ENCODE measurements at regions not wholly inside any gene's neighbourhood (a gene's known extent, or its start where the extent isn't known, plus 50 kb on each side); places are given as distances from the start of the nearest gene placed in this dataset.

DNA sequence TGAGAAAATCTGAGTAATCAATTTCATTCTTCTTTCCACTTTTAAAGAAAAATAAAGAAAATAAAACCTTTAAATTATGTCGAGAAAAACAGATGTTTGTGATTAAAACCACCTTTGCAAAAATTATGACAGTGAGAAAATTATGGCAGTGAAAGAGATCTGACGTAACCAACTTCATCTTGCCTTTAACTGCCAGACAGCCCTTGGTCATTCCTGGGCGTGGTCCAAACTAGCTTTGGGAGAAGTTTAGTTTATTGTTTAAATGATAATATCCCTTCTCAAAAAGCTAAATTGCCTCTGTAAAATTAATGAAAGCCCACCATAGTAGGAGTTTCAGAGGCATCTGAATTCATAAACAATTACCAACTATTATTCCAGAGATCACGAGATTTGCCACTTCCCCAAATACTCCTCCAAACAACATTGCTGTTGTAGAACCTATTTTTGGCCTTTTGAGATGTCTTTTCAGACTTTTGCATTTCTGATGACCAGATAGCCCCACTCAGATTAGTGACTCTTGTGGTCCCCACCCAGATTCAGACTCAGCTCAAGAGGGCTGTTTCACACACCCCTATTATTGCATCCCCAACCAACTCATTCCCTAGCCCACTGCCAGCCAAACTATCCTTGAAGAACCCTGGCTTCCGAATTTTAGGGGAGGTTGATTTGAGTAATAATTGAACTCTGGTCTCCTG, 664.4 kb upstream of the CBLB start:
- TF ChIP-seq CTCF (IDR thresholded peaks at IDR 0.05; ENCODE audit: control insufficient read depth, extremely low read depth, insufficient read depth), result no peak
- DNase-seq (ENCODE audit: low read depth), result no peak
- H3K4me3 ChIP-seq (ENCODE audit: low read depth, low read length), result no peak overlapping the region

DNA sequence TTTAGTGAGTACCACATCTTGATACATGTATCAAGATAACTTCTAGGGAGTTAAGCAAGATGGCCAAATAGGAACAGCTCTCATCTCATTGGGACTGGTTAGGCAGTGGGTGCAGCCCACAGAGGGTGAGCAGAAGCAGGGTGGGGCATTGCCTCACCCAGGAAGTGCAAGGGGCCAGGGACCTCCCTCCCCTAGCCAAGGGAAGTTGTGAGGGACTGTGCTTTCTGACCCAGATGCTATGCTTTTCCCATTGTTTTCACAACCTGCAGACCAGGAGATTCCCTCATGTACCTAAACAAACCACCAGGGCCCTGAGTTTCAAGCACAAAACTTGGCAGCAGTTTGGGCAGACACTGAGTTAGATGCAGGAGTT, 665.0 kb upstream of the CBLB start:
- H3K4me3 ChIP-seq (ENCODE audit: low read depth, low read length), result no peak overlapping the region
- DNase-seq (ENCODE audit: low read depth), result no peak
- TF ChIP-seq CTCF (IDR thresholded peaks at IDR 0.05; ENCODE audit: control insufficient read depth, extremely low read depth, insufficient read depth), result no peak

DNA sequence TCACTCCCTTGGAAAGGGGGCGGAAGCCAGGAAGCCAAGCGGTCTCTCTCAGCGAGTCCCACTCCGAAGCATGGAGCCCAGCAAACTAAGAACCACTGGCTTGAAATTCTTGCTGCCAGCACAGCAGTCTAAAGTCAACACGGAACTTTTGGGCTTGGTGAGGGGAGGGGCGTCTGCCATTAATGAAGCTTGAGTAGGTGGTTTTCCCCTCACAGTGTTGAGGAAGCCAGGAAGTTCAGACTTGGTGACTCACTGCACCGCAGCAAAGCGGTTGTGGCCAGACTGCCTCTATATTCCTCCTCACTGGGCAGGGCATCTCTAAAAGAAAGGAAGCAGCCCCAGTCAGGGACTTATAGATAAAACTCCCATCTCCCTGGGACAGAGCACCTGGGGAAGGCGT, 665.4 kb upstream of the CBLB start:
- TF ChIP-seq CTCF (IDR thresholded peaks at IDR 0.05; ENCODE audit: control insufficient read depth, extremely low read depth, insufficient read depth), result no peak
- no peak for DNase-seq (ENCODE audit: low read depth)
- H3K4me3 ChIP-seq (ENCODE audit: low read depth, low read length), result no peak overlapping the region

GRCh38 chr3:106540743-106541142, 671.9 kb upstream of the CBLB start:
- no peak for DNase-seq (ENCODE audit: low read depth)
- no peak for TF ChIP-seq CTCF (IDR thresholded peaks at IDR 0.05; ENCODE audit: control insufficient read depth, extremely low read depth, insufficient read depth)
- H3K4me3 ChIP-seq (ENCODE audit: low read depth, low read length), result no peak overlapping the region

GRCh38 chr3:106542101-106542769, 673.4 kb upstream of the CBLB start:
- H3K4me3 ChIP-seq (ENCODE audit: low read depth, low read length), result no peak overlapping the region
- no peak for DNase-seq (ENCODE audit: low read depth)
- no peak for TF ChIP-seq CTCF (IDR thresholded peaks at IDR 0.05; ENCODE audit: control insufficient read depth, extremely low read depth, insufficient read depth)

DNA sequence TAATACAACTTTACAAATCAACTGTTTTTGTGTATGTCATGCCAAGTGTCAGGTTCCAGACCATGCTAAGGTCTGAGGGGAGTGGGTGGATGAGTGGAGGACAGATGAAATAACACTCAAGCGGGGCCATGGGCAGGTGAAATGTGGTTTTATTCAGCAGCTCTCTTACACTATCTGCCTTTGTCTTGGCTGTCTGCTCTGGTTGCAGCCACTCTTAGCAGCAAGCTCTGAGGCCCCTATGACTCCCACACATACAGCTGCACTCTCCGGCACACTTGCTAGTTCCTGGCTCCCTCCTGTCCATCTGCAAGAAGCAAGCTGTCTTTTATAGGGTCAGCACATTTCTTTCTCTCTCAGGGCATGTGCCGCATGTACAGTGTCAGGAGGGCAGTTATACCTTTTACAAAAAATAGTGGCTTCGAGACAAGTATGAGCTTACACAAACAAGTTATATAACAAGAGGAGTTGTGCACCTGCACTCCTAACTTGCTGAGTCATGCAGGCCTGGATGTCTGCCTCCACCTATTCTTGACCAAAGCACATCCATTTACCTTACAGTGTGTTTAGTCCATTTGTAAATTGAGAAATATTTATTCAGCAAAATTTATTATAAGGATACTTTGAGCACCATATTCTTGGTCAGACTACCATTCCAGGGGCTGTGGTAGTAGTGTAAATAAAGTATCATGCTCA, 683.7 kb upstream of the CBLB start:
- H3K4me3 ChIP-seq (ENCODE audit: low read depth, low read length), result no peak overlapping the region
- TF ChIP-seq CTCF (IDR thresholded peaks at IDR 0.05; ENCODE audit: control insufficient read depth, extremely low read depth, insufficient read depth), result no peak
- no peak for DNase-seq (ENCODE audit: low read depth)

Measured in LNCaP clone FGC (cell line).